ENCODE measurements at regions not wholly inside any gene's neighbourhood (a gene's known extent, or its start where the extent isn't known, plus 50 kb on each side); places are given as distances from the start of the nearest gene placed in this dataset.

GRCh38 chr6:144847916-144848315 lies 562.8 kb downstream of the UTRN start:
- TF ChIP-seq CTCF (conservative IDR thresholded peaks at IDR 0.05; ENCODE audit: low read depth in 2 of 2) (no peak), EZH2 (IDR thresholded peaks at IDR 0.05; ENCODE audit: low read depth, unreplicated experiment) (no peak), JUNB (IDR thresholded peaks at IDR 0.05; ENCODE audit: unreplicated experiment) (no peak), POLR2AphosphoS5 (IDR thresholded peaks at IDR 0.05; ENCODE audit: low read depth) (no peak), EZH2phosphoT487 (IDR thresholded peaks at IDR 0.05; ENCODE audit: unreplicated experiment) (no peak), NANOG (IDR thresholded peaks at IDR 0.05; ENCODE audit: borderline replicate concordance) (no peak), STAT1 (IDR thresholded peaks at IDR 0.05; ENCODE audit: unreplicated experiment) (no peak), CREB1 (CRISPR knock-in tag; IDR thresholded peaks at IDR 0.05; ENCODE audit: low read depth) (no peak), REST (IDR thresholded peaks at IDR 0.05; ENCODE audit: unreplicated experiment) (no peak), ETS1 (IDR thresholded peaks at IDR 0.05) (no peak), ZNF462 (CRISPR knock-in tag; IDR thresholded peaks at IDR 0.05) (no peak), ZNF114 (CRISPR knock-in tag; IDR thresholded peaks at IDR 0.05) (no peak), ZNF331 (CRISPR knock-in tag; IDR thresholded peaks at IDR 0.05; ENCODE audit: low read depth) (no peak)

Measured in GM23338 (cell line).